Ramos (cell line): ENCODE measurements at regions not wholly inside any gene's neighbourhood (a gene's known extent, or its start where the extent isn't known, plus 50 kb on each side); places are given as distances from the start of the nearest gene placed in this dataset.
"Not testable (repeated sequence)": the region's sequence is repeated elsewhere in the genome, so short reads cannot be mapped to it uniquely, and the experiment has no call there.

Experiments used
- in situ Hi-C: fragments of 300-500 bp; cut with MboI; formaldehyde crosslinking; loops from one replicate; pipeline ENCODE4 v1.14.3; 2022; ENCODE audit warnings: low sequenced_read_pairs; ENCODE audit not compliant: unreplicated experiment

DNA sequence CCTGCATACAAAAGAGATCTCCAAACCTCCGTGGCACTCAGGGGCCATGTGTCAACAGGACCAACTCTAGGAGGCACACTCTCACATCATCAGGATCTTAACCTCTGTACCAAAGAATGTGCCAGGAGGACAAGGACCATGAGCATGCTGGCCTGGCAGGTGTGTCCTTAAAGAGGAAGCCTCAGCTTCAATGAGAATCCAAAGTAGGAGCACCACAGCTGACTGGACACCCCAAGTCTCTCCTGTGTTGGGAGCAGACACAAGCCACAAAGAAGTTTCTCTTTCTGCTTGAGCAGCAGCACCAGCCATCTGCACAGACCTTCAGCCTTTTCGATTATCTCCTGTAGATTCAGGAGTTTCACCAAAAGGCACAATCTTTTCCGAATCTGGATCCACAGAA, 1734.5 kb downstream of the TP53TG3F start:
- in situ Hi-C loops = no loop called here

DNA sequence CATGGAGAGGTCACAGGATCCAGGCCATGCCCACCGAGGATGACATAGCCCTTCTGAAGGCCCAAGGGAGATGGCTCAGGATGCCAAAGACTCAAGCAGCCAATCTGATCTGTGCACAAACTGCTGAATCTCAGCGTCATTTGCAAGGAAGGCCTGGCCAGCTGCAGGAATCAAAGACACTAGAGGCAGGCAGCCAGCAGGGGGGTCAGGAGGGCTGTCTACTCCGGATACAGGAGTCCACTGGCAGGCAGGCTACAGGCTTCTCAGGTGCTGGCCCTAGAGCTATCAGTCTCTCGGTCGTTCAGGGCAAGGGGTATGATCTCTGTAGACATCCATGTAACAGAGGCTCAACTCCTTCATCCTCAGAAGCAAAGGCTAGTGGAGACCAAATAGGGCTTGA, 1735.3 kb downstream of the TP53TG3F start:
- in situ Hi-C loops = no loop called here

DNA sequence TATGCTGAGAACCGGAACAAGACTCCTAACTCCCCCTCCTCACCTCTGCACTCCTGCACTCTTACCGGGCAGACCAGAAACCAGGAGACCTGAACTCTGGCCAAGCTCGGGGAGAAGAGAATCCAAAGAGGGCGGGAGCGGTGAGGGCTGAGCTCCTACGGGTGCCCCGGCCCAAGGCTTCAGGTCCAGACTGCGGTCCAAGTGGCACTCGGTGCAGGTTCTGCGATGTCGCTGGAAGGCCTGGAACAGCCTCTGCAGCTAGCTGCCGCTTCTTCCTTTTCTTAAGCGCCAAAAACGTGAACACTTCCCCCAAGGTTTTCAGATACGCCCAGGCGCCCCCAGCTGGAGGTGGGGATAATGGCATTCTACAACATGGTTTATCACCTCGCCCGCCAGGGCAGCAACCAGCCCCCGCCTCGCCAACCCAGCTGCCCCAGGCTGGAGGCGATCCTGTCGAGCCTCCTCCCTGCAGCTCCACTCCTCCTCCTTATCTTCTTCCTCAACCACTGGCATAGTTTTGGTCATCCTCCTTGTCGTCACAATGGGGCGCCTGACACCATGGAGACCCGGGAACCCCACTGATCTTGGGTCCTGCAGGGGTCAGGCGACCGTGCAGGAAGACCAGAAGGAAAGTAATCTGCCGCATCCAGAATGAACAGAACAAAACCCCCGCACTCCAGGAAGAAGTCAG, 1735.9 kb downstream of the TP53TG3F start:
- in situ Hi-C loops = no loop called here

GRCh38 chr16:35195864-35196216, 1736.4 kb downstream of the TP53TG3F start:
- in situ Hi-C loops = no loop called here

GRCh38 chr16:35196313-35196712, 1736.9 kb downstream of the TP53TG3F start:
- in situ Hi-C loops = no loop called here

- in situ Hi-C loops = no loop called here
These were observed 1738.2 kb downstream of the TP53TG3F start for GRCh38 chr16:35197656-35198055.

GRCh38 chr16:35198223-35199199, 1739.1 kb downstream of the TP53TG3F start:
- in situ Hi-C loops = no loop called here

GRCh38 chr16:35200662-35201061, 1741.2 kb downstream of the TP53TG3F start:
- in situ Hi-C loops = no loop called here

DNA sequence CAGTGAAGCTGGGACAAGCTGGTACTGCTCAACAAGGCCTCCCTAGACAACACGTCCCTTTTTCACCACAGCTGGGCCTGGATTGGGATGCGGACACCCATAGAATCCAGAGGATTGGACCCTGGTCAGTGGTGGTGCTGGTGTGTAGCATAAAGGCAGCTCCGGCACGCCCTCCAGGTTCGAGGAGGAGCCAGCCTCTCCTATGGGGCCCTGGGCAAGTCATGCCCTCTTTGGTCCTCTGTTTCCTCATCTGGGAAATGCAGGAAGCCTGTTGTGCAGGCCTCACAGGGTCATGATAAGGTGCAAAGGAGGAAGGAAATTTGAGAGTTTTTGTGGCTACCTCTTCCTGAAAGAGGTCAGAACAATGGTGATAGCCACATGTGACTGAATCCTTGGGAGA, 1741.7 kb downstream of the TP53TG3F start:
- in situ Hi-C loops = no loop called here

DNA sequence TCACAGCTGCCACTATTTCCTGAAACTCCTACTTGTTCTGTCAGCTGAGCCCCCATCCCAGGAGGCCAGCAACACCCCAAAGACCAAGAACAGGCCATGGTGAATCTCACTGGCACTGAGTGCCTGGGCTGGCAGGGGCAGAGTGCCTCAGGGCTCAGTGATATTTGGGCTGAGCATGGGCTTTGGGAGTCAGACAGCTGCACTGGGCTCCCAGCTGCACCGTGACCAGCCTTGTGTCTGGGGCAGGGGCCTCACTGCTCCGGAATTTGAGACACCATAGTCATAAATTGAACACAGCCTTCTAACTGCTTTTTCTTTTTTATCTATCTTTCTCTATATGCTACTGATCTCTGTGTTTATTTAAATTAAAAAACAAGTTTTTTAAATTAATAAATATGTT, 1744.2 kb downstream of the TP53TG3F start:
- in situ Hi-C loops = no loop called here

DNA sequence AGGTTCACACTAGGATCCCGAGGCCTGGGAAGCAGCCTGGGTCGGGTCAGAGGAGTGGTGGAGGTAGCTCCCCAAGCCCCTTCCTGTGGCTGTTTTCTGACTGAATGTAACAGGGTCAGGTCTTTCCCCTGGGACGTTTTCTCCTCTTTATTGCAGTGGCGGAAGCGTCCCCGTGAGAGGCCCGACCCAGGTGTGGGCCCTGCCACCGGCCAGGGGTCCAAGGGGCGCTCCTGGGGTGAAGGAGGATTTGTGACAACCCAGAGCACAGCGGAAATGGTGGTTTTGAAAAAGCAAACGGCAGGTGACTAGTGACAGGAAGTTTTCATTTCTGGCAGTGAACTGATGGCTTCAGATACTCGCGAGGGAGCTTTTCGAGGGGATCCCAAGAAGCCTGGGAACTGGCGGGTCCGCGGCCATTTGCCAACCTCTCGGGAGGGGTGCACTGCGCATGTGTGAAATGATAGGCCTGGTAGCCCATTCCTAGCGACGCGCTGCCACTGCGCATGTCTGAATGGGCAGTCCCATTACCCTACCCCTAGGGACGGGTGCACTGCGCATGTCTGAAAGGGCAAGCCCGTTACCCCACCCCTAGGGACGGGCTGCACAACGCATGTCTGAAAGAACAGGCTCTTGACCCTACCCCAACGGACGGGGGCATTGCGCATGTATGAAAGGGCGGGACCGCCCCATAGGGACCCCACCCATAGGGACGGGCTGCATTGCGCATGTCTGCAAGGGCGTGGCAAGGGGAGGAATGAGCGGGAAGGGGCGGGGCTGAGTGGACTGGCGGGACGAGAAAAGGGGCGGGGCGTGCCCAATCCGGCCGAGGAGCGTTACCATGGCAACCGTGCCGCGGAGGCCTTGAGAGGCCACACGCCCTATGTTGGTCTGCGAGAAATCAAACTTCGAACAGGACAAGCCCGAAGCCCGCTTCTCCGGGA, 1747.9 kb downstream of the TP53TG3F start:
- in situ Hi-C loops = no loop called here

DNA sequence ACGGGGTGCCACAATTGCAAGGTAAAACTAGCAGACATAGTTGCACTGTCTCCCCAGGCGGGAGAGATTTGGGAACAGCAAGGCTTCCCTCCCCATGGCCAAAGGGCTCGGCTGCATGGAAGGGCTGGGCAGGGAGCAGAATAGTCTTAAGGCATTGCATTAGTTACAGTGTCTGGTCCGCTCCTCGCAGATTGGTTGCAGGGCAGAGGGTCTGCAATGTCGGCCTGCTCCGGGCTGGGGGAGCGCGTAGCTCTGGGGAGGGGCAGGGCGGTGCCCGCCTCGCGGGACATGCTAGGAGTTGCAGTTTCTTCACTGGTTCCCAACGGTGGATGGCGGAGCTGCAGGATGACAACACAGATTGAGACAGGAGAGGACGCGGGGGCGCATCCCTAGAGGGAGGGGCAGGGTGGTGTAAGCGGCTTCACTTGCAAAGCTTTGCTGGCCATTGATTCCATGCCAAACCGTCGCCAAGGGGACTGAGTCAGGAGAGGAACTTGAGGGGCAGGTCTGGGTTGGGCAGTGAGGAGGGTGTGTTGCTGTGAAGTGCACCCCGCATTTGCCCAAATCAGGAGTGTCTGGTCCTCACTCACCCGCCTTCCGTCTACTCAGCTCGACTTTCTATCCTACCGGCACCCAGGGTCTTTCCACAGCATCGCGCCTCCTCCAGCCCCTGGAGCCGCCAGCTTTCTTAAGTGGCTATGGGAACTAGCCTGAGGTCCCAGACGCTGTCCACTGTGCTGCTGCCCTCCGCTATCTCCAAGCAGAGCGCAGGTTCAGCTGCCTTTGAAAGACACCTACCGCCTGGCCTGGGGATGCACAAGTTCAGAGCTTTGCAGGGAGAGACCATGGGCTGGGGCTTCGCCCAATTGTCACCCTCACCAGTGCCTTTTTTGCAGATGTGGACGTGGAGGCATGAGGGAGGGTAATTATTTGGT, 1748.9 kb downstream of the TP53TG3F start:
- in situ Hi-C loops = no loop called here

DNA sequence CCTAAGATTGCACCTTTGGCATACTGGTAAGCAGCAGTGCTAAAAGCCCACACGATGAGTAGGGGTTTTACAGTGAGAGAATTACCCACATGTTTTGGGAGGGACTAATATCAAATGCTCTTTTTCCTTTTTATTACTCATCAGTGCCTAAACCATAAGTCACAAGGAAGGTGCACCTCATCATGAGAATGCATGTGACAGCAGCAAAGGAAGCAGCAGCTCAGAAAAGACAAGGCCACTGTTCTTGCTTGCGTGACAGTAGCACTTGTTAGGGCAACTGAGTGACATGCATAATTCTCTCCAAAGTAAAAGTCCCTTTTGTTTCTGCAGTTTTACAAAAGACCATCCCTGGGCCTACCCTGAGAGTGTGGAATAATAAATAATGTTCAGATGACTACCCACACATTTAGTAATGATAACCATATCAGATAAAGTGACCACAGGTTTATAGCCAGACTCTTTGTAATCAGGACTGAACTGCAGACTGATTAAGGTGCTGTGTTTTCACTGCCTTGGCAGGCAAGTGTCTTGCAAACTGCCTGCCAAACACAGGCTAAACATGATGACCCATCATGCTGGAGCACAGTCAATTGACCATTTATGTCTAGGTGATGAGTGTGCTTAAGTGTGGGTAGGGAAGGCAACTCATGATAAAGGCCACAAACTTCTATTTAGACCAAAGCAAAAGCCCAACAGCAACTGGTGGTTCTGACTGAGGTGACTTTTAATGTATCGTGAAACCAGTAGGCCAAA, 1751.4 kb downstream of the TP53TG3F start:
- in situ Hi-C loops = no loop called here

- in situ Hi-C loops = no loop called here
These were observed 1755.4 kb downstream of the TP53TG3F start for GRCh38 chr16:35214840-35215239.

GRCh38 chr16:35215287-35215686, 1755.9 kb downstream of the TP53TG3F start:
- in situ Hi-C loops = no loop called here

DNA sequence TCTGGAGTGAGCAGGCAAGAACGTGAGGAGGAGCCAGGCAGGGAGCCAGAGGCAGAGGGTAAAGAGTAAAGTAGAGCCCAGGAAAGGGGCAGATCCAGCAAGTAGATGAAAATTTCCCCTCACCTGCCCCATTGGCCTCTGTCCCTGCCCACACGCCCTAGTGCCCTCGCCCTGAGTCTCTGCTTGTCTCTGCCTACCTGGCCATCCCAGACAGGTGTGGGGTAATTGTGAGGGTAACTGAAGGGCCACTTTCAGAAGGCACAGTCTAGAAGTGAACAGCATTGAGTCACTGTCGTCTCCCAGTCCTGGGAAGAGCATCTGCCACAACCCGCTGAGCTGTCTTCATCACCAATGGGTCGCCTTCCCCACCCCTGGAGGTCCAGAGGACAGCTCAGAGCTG, 1756.8 kb downstream of the TP53TG3F start:
- in situ Hi-C loops = not testable (repeated sequence)

GRCh38 chr16:35221482-35222185, 1762.2 kb downstream of the TP53TG3F start:
- in situ Hi-C loops = no loop called here

- in situ Hi-C loops = loop anchor here (10.0 kb wide), 1 partner anchor 70 kb away; no protein-coding TSS in a partner anchor
These were observed 1775.3 kb downstream of the TP53TG3F start for GRCh38 chr16:35234679-35235078.
